Small intestine (tissue), 7 donors: ENCODE measurements at regions not wholly inside any gene's neighbourhood (a gene's known extent, or its start where the extent isn't known, plus 50 kb on each side); places are given as distances from the start of the nearest gene placed in this dataset.

ENCODE experiments used
- DNase-seq, 2 donors: peaks; one replicate each; pipeline versions ENCODE4 v3.0.0 to v3.0.0-alpha.2; 2013
- FAIRE-seq: peaks from 2 replicates; lab custom pipeline; 2012; peaks lifted over from hg19 to GRCh38; lab: Jason Lieb, UNC
- H3K27ac ChIP-seq, 3 donors: one replicate each; pipeline ENCODE4 v1.5.1; 2013; ENCODE audit warnings: low read length in 2 of 3, mild to moderate bottlenecking in 2 of 3, control low read depth in 1 of 3, inconsistent platforms in 1 of 3, low read depth in 1 of 3, moderate library complexity in 1 of 3
- H3K27me3 ChIP-seq, 3 donors: one replicate each; pipeline ENCODE4 v1.6.1; 2013; ENCODE audit warnings: low read length in 3 of 3, inconsistent platforms in 1 of 3; ENCODE audit not compliant: control insufficient read depth in 3 of 3, insufficient read depth in 3 of 3
- H3K36me3 ChIP-seq, 3 donors: one replicate each; pipeline ENCODE4 v1.6.1; 2013; ENCODE audit warnings: low read length in 3 of 3, inconsistent platforms in 1 of 3, low read depth in 1 of 3, mild to moderate bottlenecking in 1 of 3, moderate library complexity in 1 of 3; ENCODE audit not compliant: control insufficient read depth in 3 of 3, insufficient read depth in 2 of 3
- H3K4me1 ChIP-seq, 3 donors: one replicate each; pipeline ENCODE4 v1.6.1; 2013; ENCODE audit warnings: low read length in 2 of 3, inconsistent platforms in 1 of 3, low read depth in 1 of 3, mild to moderate bottlenecking in 1 of 3, moderate library complexity in 1 of 3; ENCODE audit not compliant: control insufficient read depth in 3 of 3, insufficient read depth in 2 of 3
- H3K4me3 ChIP-seq, 3 donors: one replicate each; pipeline ENCODE4 v1.5.1; 2013; ENCODE audit warnings: low read length in 3 of 3, control low read depth in 1 of 3, inconsistent platforms in 1 of 3, low read depth in 1 of 3, mild to moderate bottlenecking in 1 of 3, moderate library complexity in 1 of 3
- H3K9me3 ChIP-seq, 2 donors: one replicate each; pipeline ENCODE4 v1.6.1; 2013; ENCODE audit warnings: low read depth in 1 of 2, low read length in 1 of 2; ENCODE audit not compliant: control insufficient read depth in 2 of 2, insufficient read depth in 1 of 2
- WGBS, 3 donors: extraction: QIAGEN DNeasy Blood & Tissue Kit; methylation state at CpG; one replicate each; pipeline ENCODE4 v1.1.7; 2013; 5-methylcytosine and 5-hydroxymethylcytosine counted together
- donor health status: healthy with polysubstance abuse.
- donor health status: control.
- donor health status: control.
- donor health status: Bipolar disorder and iron deficiency.
- donor health status: healthy.

- DNase-seq (no peak), FAIRE-seq (no peak)
- H3K9me3 ChIP-seq, result no peaks in the 10 kb centered on the region
- H3K4me1 ChIP-seq, result no peaks in the 10 kb centered on the region
- H3K4me3 ChIP-seq, result no peak overlapping the region
- H3K36me3 ChIP-seq, result no peaks in the 10 kb centered on the region
- no peaks in the 10 kb centered on the region for H3K27me3 ChIP-seq
- 54 to 88% (median 55%) methylated on average over 1 of the region's 1 CpG for WGBS, 3 donors
- H3K27ac ChIP-seq, result no peak overlapping the region
Observed at GRCh38 chr14:49019467-49020115, 566.6 kb downstream of the RPS29 start.

DNA sequence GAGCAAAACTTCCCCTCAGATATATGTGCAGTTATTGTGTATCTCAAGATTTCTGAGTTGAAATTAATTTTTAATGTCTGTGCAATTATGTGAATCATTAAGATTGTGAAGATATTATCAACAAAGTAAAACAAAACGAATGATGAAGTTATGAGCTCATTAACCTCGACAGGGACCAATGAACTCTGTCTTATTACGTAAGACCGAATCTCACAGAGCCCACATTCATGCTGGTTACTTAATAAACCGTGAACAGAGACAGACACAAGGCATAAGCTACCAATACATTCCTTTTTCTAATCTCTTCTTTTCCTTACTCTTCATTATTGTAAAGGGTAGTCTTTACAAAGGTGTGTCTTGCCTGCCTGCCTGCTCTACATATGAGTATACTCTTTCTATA lies 568.7 kb downstream of the RPS29 start:
- no peaks in the 10 kb centered on the region for H3K27me3 ChIP-seq
- no peak overlapping the region for H3K4me3 ChIP-seq
- no peaks in the 10 kb centered on the region for H3K36me3 ChIP-seq
- DNase-seq, result peak; percentile 55 to 67
- H3K4me1 ChIP-seq, result no peaks in the 10 kb centered on the region
- 21 to 47% (median 34%) methylated on average over 5 of the region's 5 CpGs for WGBS, 3 donors
- H3K9me3 ChIP-seq, result no peaks in the 10 kb centered on the region
- FAIRE-seq, result no peak
- H3K27ac ChIP-seq, result no peak overlapping the region

DNA sequence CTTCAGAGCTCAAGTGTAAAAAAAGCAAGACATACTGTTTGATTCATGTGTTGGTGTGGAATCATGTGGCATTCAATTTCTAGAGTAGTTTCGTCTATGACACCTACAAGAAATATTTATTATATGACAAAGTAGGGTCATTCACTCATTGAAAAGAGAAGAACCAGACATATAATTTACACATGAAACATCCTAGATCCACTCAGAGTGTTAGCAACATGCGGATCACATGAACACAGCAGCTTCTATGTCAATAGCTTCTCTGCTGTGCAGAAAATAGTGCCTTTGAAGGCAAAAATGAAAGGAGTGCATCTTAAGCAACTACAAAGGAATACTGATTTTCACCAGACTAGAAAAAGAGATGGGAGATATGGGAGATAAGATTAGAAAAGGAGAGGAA lies 569.8 kb downstream of the RPS29 start:
- no peak for FAIRE-seq
- no peaks in the 10 kb centered on the region for H3K36me3 ChIP-seq

GRCh38 chr14:49014476-49014875 lies 571.7 kb downstream of the RPS29 start:
- no peaks in the 10 kb centered on the region for H3K4me1 ChIP-seq
- WGBS, 3 donors, result 49 to 52% (median 50%) methylated on average over 3 of the region's 3 CpGs
- H3K4me3 ChIP-seq, result no peak overlapping the region
- no peaks in the 10 kb centered on the region for H3K9me3 ChIP-seq
- no peaks in the 10 kb centered on the region for H3K27me3 ChIP-seq
- DNase-seq (no peak), FAIRE-seq (no peak)
- no peak overlapping the region for H3K27ac ChIP-seq
- no peaks in the 10 kb centered on the region for H3K36me3 ChIP-seq

More for the DNA sequence above, 569.8 kb downstream of the RPS29 start:
- 82 to 88% (median 83%) methylated on average over 2 of the region's 2 CpGs for WGBS, 3 donors
- H3K4me1 ChIP-seq, result no peaks in the 10 kb centered on the region
- no peaks in the 10 kb centered on the region for H3K9me3 ChIP-seq
- DNase-seq, result no peak
- H3K27ac ChIP-seq, result no peak overlapping the region
- H3K4me3 ChIP-seq, result no peak overlapping the region
- H3K27me3 ChIP-seq, result no peaks in the 10 kb centered on the region

GRCh38 chr14:49008363-49008762 lies 577.8 kb downstream of the RPS29 start:
- Histone ChIP-seq H3K36me3 (no peaks in the 10 kb centered on the region), H3K9me3 (no peaks in the 10 kb centered on the region), H3K27ac (no peak overlapping the region), H3K4me1 (no peaks in the 10 kb centered on the region), H3K4me3 (no peak overlapping the region), H3K27me3 (no peaks in the 10 kb centered on the region)
- no peak for FAIRE-seq
- 77 to 91% (median 82%) methylated on average over 3 of the region's 3 CpGs for WGBS, 3 donors
- no peak for DNase-seq

DNA sequence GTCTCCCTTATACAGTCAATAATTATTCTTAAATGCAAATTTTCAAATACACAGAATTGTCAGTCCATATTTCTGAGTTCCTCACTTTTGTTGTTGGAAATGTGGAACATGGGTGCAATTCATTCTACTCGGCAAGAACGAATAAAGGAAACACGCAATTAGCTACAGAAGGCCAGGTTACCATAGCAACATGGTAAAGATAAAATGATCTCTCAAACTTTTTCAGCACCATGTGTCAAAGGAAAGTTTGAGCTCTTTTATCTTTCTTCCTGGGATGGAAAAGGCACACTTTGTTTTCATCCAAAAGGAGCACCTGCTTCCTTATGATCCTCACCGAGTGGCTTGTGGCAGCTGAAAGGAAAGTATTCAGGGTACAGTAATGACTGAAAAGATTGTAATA lies 595.0 kb downstream of the RPS29 start:
- Histone ChIP-seq H3K27me3 (no peaks in the 10 kb centered on the region), H3K36me3 (no peaks in the 10 kb centered on the region), H3K27ac (no peak overlapping the region), H3K9me3 (no peaks in the 10 kb centered on the region), H3K4me3 (no peak overlapping the region), H3K4me1 (no peaks in the 10 kb centered on the region)
- DNase-seq (no peak), FAIRE-seq (no peak)
- 48 to 78% (median 65%) methylated on average over 4 of the region's 4 CpGs for WGBS, 3 donors

GRCh38 chr14:48983351-48983888 lies 602.8 kb downstream of the RPS29 start:
- no peaks in the 10 kb centered on the region for H3K27me3 ChIP-seq
- H3K4me1 ChIP-seq, result peaks cover 0 to 5% (median 0%) of the 10 kb centered on the region in 3 donors
- no peak overlapping the region for H3K27ac ChIP-seq
- no peaks in the 10 kb centered on the region for H3K9me3 ChIP-seq
- H3K4me3 ChIP-seq, result no peak overlapping the region
- peak; percentile 44 for FAIRE-seq
- peak; percentile 76 to 87 for DNase-seq
- 11 to 35% (median 23%) methylated on average over 6 of the region's 6 CpGs for WGBS, 3 donors
- H3K36me3 ChIP-seq, result no peaks in the 10 kb centered on the region

GRCh38 chr14:48974994-48975393 lies 611.2 kb downstream of the RPS29 start:
- Histone ChIP-seq H3K27me3 (no peaks in the 10 kb centered on the region), H3K27ac (no peak overlapping the region), H3K4me1 (peaks cover 0 to 5% (median 0%) of the 10 kb centered on the region in 3 donors), H3K9me3 (no peaks in the 10 kb centered on the region), H3K36me3 (no peaks in the 10 kb centered on the region), H3K4me3 (no peak overlapping the region)
- DNase-seq (no peak), FAIRE-seq (no peak)
- WGBS, 3 donors, result 65 to 94% (median 74%) methylated on average over 1 of the region's 1 CpG

DNA sequence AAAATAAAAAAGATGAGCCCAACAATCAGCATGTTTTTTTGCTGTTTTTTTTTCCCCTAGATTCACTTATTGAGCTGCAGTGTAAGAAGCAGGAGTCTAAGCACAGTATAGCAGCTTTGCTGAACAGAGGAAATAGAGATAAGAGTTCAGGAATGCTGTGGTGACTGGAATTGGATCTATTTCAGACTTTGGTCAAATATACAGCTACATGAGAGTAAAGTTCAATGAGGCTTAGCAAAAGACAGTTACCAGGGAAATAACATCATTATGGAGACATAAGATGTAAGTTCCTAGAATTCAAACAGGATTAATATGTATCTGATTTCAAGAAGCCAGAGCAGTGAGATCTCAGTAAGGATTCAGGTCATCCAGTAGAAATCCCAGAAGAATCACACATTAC lies 613.0 kb downstream of the RPS29 start:
- Histone ChIP-seq H3K9me3 (no peaks in the 10 kb centered on the region), H3K4me1 (peaks cover 0 to 5% (median 0%) of the 10 kb centered on the region in 3 donors), H3K27me3 (no peaks in the 10 kb centered on the region), H3K36me3 (no peaks in the 10 kb centered on the region), H3K4me3 (no peak overlapping the region), H3K27ac (no peak overlapping the region)
- FAIRE-seq (no peak), DNase-seq (peak; percentile 73 to 81)
